GM12875 (cell line): ENCODE measurements at regions not wholly inside any gene's neighbourhood (a gene's known extent, or its start where the extent isn't known, plus 50 kb on each side); places are given as distances from the start of the nearest gene placed in this dataset.

Experiments
- H3K4me3 ChIP-seq: one replicate; pipeline ENCODE4 v1.5.1; 2011; ENCODE audit warnings: low read depth, low read length, control low read depth
- CTCF ChIP-seq: IDR thresholded peaks from 2 replicates; pipeline ENCODE4 v1.5.1; 2011; ENCODE audit warnings: low read depth, mild to moderate bottlenecking, control low read depth, inconsistent platforms, low read length, moderate library complexity, borderline replicate concordance; ENCODE audit not compliant: insufficient read depth

DNA sequence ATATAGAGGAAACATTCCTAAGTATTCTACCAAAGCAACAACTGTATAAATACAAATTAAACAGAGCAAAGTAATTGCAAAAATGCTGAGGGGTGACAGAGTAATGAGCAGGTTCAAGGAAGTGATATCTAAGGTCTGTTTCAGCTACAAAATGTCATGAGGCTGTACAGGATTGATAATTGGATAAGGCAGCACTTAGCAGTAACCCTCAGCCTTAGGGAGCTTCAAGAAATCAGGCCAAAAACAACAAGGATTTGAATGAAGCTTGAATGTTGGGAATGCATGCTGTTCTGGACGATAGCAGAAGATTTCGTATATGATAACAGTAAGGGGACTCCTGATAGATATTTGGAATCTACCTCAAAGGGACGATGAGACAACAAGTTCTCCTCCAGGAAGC, 142.0 kb upstream of the MMADHC start:
- no peak for TF ChIP-seq CTCF
- H3K4me3 ChIP-seq = no peak overlapping the region

DNA sequence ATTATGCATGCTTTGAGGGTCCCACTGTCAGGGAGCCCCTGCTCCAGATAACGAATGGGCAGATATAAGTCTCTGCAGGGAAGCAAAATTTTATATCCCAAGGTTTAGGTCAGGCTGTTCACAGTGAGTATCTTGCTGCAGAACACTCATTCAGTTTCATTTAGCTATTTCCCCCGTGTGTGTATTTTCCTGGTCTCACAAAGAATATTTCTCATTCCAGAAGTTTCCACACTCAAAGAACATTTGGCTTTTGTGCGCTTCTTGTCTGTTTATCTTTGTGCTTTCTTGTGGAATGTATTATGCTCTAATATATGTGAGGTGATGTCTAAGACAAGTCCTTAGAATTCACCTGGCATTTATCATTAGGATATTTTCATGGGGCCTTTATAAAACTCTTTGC, 140.4 kb upstream of the MMADHC start:
- no peak for TF ChIP-seq CTCF
- H3K4me3 ChIP-seq = no peak overlapping the region

DNA sequence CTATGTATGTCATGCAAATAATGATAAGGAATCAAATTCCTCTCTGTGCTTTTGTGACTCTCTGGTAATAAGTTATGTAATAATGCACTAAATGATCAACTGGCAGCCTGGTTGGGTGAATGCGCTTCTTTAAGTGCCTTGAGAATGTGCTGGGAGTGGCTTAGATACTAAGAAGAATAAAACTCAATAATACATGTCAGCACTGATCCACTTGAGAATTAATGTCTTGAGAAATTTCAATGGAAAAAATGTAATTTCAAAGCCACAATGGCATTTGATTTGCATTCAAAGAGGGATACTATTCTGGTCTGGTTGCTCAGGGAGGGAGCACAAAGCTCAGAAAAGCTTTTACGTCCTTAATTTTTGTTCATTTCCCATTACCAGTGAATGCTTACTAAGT, 137.7 kb upstream of the MMADHC start:
- no peak for TF ChIP-seq CTCF
- no peak overlapping the region for H3K4me3 ChIP-seq

- TF ChIP-seq CTCF = no peak
- H3K4me3 ChIP-seq = no peak overlapping the region
Observed at GRCh38 chr2:149724091-149724490, 136.5 kb upstream of the MMADHC start.

- no peak overlapping the region for H3K4me3 ChIP-seq
- TF ChIP-seq CTCF = no peak
Observed at GRCh38 chr2:149720615-149721014, 133.0 kb upstream of the MMADHC start.

DNA sequence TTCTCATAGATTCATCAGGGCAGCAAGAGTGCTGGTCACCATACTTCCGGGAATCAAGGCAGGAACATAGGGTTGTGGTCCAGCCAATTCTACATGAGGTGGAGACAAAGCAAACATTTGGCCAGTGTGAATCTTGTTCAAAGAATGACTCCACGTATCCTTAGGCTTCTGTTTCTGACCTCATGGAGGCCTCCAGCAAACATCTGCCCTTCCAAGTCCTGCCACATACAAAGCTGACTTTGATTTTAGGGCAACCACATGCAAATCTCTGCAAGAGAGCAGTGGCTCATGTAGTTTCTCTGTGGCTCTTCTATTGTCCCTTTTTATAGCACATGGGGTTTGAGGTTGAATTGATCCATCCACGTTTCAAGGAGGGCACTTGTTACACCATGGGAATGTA, 132.1 kb upstream of the MMADHC start:
- TF ChIP-seq CTCF = no peak
- H3K4me3 ChIP-seq = no peak overlapping the region

DNA sequence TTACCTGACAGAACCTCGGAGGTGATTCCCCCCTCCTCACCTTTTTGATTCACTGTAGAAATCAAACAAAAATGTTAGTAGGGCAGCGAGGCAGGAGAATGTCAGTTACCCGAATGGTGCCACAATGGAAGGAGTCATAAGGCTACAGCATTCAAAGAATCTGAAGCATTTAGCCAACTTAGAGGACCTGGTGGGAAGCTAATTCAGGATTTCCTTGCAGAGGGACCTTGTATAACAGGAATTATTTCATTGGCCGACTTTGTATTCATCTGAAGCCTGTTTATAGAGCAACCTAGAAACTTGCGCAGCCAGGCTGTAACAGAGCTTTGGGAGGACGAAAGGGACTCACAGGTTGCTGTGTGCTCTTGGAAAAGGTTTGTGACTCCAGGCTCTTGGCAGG, 129.1 kb upstream of the MMADHC start:
- no peak overlapping the region for H3K4me3 ChIP-seq
- no peak for TF ChIP-seq CTCF

- H3K4me3 ChIP-seq = no peak overlapping the region
- no peak for TF ChIP-seq CTCF
Observed at GRCh38 chr2:149715894-149716293, 128.3 kb upstream of the MMADHC start.
